Osteocyte (in vitro differentiated cells): ENCODE measurements at regions not wholly inside any gene's neighbourhood (a gene's known extent, or its start where the extent isn't known, plus 50 kb on each side); places are given as distances from the start of the nearest gene placed in this dataset.

ENCODE experiments used
- DNase-seq: peaks from one replicate; pipeline ENCODE4 v3.0.0; 2021; ENCODE audit warnings: mixed read lengths; ENCODE audit not compliant: unreplicated experiment; ENCODE audit errors: extremely low spot score
- H3K27ac Mint-ChIP-seq: one replicate; pipeline ENCODE4 v1.8.0; 2021; ENCODE audit warnings: mild to moderate bottlenecking, mixed read lengths; ENCODE audit not compliant: unreplicated experiment
- H3K27me3 Mint-ChIP-seq: one replicate; pipeline ENCODE4 v1.8.0; 2021; ENCODE audit warnings: mixed read lengths; ENCODE audit not compliant: unreplicated experiment
- H3K36me3 Mint-ChIP-seq: one replicate; pipeline ENCODE4 v1.8.0; 2021; ENCODE audit warnings: mixed read lengths; ENCODE audit not compliant: unreplicated experiment
- H3K4me1 Mint-ChIP-seq: one replicate; pipeline ENCODE4 v1.8.0; 2021; ENCODE audit warnings: mixed read lengths; ENCODE audit not compliant: unreplicated experiment
- H3K4me3 Mint-ChIP-seq: one replicate; pipeline ENCODE4 v1.8.0; 2021; ENCODE audit warnings: mild to moderate bottlenecking, moderate library complexity, mixed read lengths; ENCODE audit not compliant: unreplicated experiment
- H3K9me3 Mint-ChIP-seq: one replicate; pipeline ENCODE4 v1.8.0; 2021; ENCODE audit warnings: mixed read lengths; ENCODE audit not compliant: unreplicated experiment
- TF ChIP-seq, protein P1 (sequence below): fragments of 200-600 bp; sonication (generic); IDR thresholded peaks from 2 replicates; pipeline ENCODE4 v1.5.0; 2021; ENCODE audit warnings: antibody characterized with exemption, mild to moderate bottlenecking, moderate library complexity

DNA sequence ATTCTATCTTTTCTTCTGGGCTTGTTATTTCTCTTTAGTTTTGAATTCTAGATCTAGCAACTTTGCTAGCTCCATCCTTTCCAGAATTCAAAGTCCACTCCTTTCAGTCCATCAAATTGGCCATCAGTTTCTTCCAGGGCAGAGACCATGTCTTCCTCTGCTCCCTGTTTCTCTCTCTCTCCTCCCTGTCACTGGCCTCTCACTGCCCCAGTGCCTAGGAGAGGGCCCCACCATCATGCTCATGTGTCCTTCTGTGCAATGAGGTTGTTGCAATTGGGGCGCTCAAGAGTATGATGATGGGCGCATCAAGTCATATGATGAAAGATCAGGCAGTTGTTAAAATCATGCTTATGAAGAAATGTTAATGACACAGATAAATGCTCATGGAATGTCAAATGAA is 159.2 kb upstream of the HS6ST1 start:
- peak; percentile 19 for DNase-seq
- no peak overlapping the region for H3K4me3 Mint-ChIP-seq
- H3K27me3 Mint-ChIP-seq: peaks cover 2% of the 10 kb centered on the region
- peaks cover 5% of the 10 kb centered on the region for H3K36me3 Mint-ChIP-seq
- no peaks in the 10 kb centered on the region for H3K4me1 Mint-ChIP-seq
- TF ChIP-seq, protein P1, sequence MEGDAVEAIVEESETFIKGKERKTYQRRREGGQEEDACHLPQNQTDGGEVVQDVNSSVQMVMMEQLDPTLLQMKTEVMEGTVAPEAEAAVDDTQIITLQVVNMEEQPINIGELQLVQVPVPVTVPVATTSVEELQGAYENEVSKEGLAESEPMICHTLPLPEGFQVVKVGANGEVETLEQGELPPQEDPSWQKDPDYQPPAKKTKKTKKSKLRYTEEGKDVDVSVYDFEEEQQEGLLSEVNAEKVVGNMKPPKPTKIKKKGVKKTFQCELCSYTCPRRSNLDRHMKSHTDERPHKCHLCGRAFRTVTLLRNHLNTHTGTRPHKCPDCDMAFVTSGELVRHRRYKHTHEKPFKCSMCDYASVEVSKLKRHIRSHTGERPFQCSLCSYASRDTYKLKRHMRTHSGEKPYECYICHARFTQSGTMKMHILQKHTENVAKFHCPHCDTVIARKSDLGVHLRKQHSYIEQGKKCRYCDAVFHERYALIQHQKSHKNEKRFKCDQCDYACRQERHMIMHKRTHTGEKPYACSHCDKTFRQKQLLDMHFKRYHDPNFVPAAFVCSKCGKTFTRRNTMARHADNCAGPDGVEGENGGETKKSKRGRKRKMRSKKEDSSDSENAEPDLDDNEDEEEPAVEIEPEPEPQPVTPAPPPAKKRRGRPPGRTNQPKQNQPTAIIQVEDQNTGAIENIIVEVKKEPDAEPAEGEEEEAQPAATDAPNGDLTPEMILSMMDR: no peak
- no peak overlapping the region for H3K27ac Mint-ChIP-seq
- H3K9me3 Mint-ChIP-seq: peaks cover 13% of the 10 kb centered on the region

GRCh38 chr2:128485761-128486639 is 167.3 kb upstream of the HS6ST1 start:
- no peak overlapping the region for H3K4me3 Mint-ChIP-seq
- TF ChIP-seq, protein P1: no peak

GRCh38 chr2:128486640-128487375 is 168.1 kb upstream of the HS6ST1 start:
- H3K4me1 Mint-ChIP-seq: peaks cover 4% of the 10 kb centered on the region
- no peak overlapping the region for H3K4me3 Mint-ChIP-seq
- peaks cover 5% of the 10 kb centered on the region for H3K27me3 Mint-ChIP-seq
- H3K27ac Mint-ChIP-seq: no peak overlapping the region
- H3K36me3 Mint-ChIP-seq: peaks cover under 1% of the 10 kb centered on the region
- TF ChIP-seq, protein P1: no peak
- peaks cover under 1% of the 10 kb centered on the region for H3K9me3 Mint-ChIP-seq
- peak; percentile 70 for DNase-seq

More at GRCh38 chr2:128485761-128486639, 167.3 kb upstream of the HS6ST1 start:
- Mint-ChIP-seq H3K27me3 (peaks cover 5% of the 10 kb centered on the region), H3K27ac (no peak overlapping the region), H3K9me3 (peaks cover 4% of the 10 kb centered on the region), H3K36me3 (peaks cover 3% of the 10 kb centered on the region), H3K4me1 (peaks cover 4% of the 10 kb centered on the region)
- DNase-seq: peak; percentile 81

- Mint-ChIP-seq H3K9me3 (no peaks in the 10 kb centered on the region), H3K27me3 (peaks cover 5% of the 10 kb centered on the region), H3K4me3 (no peak overlapping the region), H3K36me3 (no peaks in the 10 kb centered on the region), H3K27ac (no peak overlapping the region), H3K4me1 (peaks cover 4% of the 10 kb centered on the region)
- DNase-seq: peak; percentile 46
- TF ChIP-seq, protein P1: no peak
Observed at GRCh38 chr2:128487650-128488387, 169.2 kb upstream of the HS6ST1 start.
